Esophagus muscularis mucosa (tissue), 4 donors: ENCODE measurements at regions not wholly inside any gene's neighbourhood (a gene's known extent, or its start where the extent isn't known, plus 50 kb on each side); places are given as distances from the start of the nearest gene placed in this dataset.

ENCODE experiments used
- EP300 ChIP-seq: sonication (generic); formaldehyde crosslinking; IDR thresholded peaks from one replicate; pipeline ENCODE4 v1.6.1; 2017; ENCODE audit warnings: antibody characterized with exemption
- POLR2A ChIP-seq: fragments of 450-650 bp; IDR thresholded peaks from one replicate; pipeline ENCODE4 v1.6.1; 2017; ENCODE audit warnings: antibody characterized with exemption, moderate library complexity, mild to moderate bottlenecking, low read depth
- POLR2AphosphoS5 ChIP-seq, 2 donors: sonication (generic); formaldehyde crosslinking; IDR thresholded peaks; one replicate each; pipeline ENCODE4 v1.6.1; 2017; ENCODE audit warnings: antibody characterized with exemption in 2 of 2
- TF ChIP-seq, protein P1 (sequence below), 3 experiments: fragments of 200-600 bp in 2 of 3; fragments of 450-650 bp in 1 of 3; sonication (generic) in 2 of 3; IDR thresholded peaks; one replicate each; pipeline ENCODE4 v1.5.1; 2017 to 2019; ENCODE audit warnings: antibody characterized with exemption in 3 of 3, mild to moderate bottlenecking in 2 of 3, moderate library complexity in 1 of 3

DNA sequence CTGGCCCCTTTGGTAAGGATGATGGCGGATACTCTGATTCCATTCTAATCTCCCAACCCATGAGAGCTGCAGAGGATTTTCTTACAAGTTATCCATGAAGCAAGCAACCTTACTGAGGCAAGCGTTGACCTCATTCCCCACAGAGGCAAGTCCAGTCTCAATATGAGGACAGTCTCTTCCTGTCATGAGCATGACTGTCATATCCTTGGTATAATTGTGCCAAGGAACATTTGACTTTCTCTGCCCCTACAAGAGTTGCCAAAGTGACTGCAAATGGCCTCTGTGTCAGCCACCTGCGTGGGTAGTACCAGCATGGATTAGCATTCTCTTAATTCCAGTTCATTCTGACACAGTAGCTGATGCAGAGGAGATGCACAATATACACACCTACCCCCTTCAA lies 71.2 kb upstream of the TMEM158 start:
- TF ChIP-seq, protein P1, sequence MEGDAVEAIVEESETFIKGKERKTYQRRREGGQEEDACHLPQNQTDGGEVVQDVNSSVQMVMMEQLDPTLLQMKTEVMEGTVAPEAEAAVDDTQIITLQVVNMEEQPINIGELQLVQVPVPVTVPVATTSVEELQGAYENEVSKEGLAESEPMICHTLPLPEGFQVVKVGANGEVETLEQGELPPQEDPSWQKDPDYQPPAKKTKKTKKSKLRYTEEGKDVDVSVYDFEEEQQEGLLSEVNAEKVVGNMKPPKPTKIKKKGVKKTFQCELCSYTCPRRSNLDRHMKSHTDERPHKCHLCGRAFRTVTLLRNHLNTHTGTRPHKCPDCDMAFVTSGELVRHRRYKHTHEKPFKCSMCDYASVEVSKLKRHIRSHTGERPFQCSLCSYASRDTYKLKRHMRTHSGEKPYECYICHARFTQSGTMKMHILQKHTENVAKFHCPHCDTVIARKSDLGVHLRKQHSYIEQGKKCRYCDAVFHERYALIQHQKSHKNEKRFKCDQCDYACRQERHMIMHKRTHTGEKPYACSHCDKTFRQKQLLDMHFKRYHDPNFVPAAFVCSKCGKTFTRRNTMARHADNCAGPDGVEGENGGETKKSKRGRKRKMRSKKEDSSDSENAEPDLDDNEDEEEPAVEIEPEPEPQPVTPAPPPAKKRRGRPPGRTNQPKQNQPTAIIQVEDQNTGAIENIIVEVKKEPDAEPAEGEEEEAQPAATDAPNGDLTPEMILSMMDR (IDR thresholded peaks at IDR 0.05) = no peak
- no peak for TF ChIP-seq POLR2AphosphoS5 (IDR thresholded peaks at IDR 0.05)
- TF ChIP-seq POLR2A = no peak
- no peak for TF ChIP-seq EP300
